ENCODE measurements at regions not wholly inside any gene's neighbourhood (a gene's known extent, or its start where the extent isn't known, plus 50 kb on each side); places are given as distances from the start of the nearest gene placed in this dataset.
A peak's percentile ranks its signal among the peaks of the same experiment; 100 is the strongest.

GRCh38 chr2:74735009-74735408 is 81.0 kb downstream of the SEMA4F start:
- no peak for DNase-seq

GRCh38 chr2:74735564-74735963 is 81.5 kb downstream of the SEMA4F start:
- DNase-seq = no peak

- DNase-seq = no peak
Measured at GRCh38 chr2:74736589-74736988, 82.5 kb downstream of the SEMA4F start.

DNA sequence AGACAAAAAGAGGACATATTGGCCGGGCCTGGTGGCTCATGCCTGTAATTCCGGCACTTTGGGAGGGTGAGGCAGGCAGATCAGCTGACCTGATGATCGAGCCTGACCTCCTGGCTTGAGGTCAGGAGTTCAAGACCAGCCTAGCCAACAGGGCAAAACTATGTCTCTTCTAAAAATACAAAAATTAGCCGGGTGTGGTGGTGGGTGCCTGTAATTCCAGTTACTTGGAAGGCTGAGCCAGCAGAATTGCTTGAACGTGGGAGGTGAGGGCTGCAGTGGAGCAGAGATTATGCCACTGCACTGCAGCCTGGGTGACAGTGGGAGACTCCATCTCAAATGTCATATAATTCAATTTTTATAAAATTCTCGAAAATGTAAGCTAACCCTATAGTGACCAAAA is 84.5 kb downstream of the SEMA4F start:
- DNase-seq = no peak

- no peak for DNase-seq
Measured at GRCh38 chr2:74739129-74739528, 85.1 kb downstream of the SEMA4F start.

DNA sequence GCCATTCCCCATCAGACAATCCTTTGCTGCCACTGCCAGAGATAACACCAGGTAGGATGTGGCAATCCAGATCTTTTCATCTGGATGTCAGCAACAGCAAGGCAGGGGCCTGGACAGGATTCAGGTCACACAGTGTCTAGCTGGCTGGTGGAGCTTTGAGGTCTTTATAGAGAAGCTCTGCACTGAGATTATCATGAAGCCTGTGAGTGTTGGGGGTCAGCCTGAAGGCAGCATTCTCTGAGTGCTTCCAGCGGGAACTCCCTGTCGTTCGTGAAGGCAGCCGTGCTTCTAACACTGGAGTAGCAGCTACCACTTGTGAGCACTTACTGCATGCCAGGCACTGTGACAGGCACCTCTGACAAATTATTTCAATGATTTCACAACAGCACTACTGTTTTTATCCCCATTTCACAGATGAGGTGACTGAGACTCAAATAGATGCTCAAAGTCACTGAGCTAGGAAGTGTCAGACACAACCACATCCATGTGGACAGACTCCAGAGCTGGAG is 85.7 kb downstream of the SEMA4F start:
- no peak for DNase-seq

DNA sequence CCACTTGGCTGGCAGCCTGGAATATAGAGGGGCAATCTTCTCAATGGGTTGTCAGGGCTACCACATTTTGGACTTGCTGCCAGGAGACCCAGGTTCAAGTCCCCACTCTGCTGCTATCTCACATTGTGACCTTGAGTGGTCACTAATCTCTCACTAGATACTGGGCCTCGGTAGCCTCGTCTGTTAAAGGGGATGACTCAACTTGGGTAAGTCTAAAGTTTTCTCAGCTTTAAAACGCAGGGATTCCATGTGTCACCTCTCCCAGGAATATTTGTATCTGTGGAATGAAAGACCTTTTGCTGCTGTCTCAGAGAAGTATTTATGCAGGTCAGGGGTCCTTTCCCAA is 86.3 kb downstream of the SEMA4F start:
- DNase-seq = no peak

DNA sequence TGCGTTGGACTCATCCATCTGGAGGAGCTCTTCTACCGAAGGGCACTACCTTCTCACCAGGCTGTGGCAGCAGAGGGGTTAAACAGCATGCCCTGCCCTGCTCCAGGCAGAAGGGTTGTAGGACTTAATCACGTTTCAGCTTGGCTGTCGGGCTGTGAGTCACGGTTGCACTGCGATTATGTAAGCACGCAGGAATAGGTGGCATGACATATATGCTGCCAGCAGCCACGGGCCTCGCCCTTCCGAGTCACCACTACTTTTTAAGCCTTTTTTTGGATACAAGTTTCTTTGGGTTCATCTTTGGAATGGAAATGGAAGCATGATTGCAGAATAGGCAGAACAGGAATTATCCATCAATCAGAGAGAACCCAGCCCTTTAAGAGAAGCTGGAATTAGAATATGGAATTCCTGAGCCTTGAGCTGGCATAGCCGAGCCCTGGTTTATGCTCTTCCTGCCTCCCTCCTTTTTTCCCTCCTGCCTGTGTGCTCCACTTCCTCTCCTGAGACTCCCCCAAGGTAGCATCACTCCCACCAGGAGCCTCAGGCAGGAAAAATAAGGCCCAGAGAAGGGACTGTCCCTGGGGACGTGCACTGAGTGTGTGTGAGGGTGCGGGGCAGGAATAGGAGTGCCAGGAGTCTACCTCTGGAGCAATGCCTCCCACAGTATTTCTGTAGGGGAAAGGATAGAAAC is 86.8 kb downstream of the SEMA4F start:
- DNase-seq = peak; percentile 93

GRCh38 chr2:74741629-74742028 is 87.6 kb downstream of the SEMA4F start:
- no peak for DNase-seq

GRCh38 chr2:74742471-74742870 is 88.4 kb downstream of the SEMA4F start:
- DNase-seq = no peak

GRCh38 chr2:74743039-74743438 is 89.0 kb downstream of the SEMA4F start:
- no peak for DNase-seq

DNA sequence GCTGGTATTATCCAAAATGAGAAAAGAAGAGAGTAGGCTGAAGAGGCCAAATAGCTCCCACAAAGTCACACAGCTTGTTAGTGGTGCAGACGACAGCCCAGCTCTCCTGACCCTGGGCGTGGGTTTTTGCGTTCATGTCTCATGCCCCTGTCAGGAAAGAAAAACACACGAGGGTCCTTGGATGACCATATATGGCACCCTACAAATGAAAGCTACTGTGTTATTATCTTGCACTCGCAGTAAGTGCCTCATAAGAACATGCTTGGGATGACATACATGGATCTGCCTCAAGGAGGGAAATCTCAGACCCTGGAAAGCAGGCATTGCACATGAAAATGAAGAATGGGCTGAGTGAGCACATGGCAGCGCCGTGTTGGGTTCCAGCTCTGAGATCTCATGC is 89.7 kb downstream of the SEMA4F start:
- DNase-seq = no peak

GRCh38 chr2:74744731-74745515 is 89.0 kb upstream of the HK2 start:
- DNase-seq = no peak

- no peak for DNase-seq
Measured at GRCh38 chr2:74745766-74746165, 88.2 kb upstream of the HK2 start.

GRCh38 chr2:74746480-74746879 is 87.4 kb upstream of the HK2 start:
- no peak for DNase-seq

DNA sequence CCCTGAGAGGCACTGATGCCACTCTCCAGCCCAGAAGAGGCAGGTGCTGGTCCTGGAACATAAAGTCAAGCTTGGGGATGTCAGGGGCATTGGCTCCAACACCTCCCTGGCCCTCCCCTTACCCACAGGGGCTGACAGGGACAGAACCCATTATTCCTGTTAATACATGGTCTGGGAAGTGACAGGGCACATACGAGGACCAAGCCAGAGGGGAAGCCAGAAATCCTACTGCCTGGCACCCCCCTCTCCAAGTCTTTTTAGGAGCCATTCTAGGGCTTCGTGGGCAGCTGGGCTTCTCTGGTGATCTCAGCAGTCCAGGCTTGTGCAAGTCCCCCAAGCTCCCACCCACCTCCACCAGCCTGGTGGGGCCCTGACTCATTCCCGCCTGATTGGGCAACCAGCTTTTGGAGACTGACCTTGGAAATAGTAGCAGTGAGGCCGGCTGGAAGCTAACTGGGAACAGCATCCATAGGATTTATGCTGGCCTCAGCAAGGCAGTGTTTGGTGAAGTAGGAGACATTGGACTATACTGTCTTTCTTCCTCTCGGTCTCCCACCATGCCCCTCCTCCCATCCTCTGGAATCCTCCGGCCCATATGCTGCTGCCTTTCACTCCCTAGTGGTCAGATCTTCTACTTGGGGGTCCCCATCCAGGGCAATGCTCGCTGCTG is 86.4 kb upstream of the HK2 start:
- DNase-seq = peak; percentile 70

DNA sequence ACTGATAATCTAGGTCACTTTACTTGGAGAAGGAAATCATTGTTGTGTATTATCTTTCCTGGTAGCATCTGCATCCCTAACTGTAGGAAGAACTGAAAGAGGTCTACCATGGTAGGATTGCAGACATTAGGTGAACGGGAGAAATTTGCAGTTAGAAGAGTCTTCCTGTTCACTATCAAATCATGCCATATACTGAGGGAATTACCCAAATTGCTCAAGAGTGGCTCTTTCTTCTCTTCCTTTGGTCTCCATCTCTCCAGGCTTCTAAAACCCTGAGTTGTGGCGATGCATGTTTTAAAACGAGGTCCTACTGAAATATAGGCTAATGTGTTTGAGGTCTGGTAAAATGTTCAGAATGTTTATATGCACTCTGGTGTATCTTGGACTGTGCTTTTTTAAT is 85.3 kb upstream of the HK2 start:
- no peak for DNase-seq

- no peak for DNase-seq
Measured at GRCh38 chr2:74749432-74749831, 84.5 kb upstream of the HK2 start.

DNA sequence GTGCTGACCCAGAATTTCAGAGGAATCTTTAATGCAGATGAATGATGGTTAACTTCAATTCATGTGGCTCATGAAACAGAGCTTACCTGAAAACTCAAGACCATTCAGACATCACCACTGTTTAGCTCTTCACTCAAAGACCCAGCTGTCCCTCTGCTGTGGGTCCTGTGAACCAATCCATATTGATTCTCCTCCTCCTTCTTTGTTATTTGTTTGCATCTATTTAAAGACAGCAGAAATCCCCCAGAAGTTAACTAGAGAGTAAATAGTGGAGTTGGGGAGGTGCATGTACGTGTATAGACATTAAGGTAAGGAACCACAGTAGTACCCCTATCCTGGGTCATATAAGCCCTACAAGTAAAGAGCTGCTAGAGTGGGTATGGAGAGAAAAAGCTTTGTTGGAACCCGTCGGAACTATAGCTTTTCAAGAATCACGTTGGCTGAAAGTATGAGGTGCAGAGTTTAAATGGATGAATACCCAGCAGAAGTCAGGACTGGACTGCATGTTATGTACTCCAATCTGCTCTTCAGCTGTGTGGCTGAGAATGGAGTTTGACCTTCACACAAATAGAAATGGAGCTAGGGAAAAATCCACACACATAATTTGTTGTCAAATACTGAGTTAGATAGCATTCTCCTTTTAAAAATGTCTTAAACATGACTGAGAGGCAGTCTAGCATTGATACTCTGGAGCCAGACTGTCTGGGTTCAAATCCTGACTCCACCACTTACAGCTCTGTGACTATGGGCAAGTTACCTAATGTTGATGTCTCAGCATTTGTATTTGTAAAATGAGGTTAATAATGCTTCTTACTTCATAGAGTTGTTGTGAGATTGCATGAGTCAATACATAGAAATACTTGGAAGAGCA is 81.7 kb upstream of the HK2 start:
- DNase-seq = no peak

GRCh38 chr2:74755386-74755785 is 78.5 kb upstream of the HK2 start:
- no peak for DNase-seq

- DNase-seq = no peak
Measured at GRCh38 chr2:74756356-74756890, 77.5 kb upstream of the HK2 start.

- no peak for DNase-seq
Measured at GRCh38 chr2:74759986-74760385, 73.9 kb upstream of the HK2 start.
